ENCODE measurements at regions not wholly inside any gene's neighbourhood (a gene's known extent, or its start where the extent isn't known, plus 50 kb on each side); places are given as distances from the start of the nearest gene placed in this dataset.

DNA sequence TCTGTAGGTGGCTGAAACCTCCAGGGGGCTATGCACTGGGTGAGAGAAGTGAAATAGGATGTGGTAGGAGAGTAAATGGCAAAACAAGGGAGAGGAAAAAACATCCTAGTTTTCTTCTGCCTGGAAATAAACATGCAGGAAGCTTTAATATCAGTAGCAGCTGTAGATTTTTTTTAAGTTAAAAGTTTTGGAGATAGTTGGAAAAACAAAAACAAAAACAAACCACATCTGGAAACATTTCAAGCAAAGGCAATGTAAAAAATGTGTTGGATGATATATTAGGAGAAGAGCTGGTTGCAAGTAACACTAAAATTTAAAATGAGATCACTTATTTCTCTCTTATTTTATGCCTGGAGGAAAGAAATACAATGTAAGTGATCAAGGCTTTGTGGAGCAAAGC lies 388.0 kb downstream of the SPRY1 start:
- no peak overlapping the region for H3K9ac ChIP-seq (ENCODE audit: insufficient read length, low read depth)
- TF ChIP-seq ZNF274 (IDR thresholded peaks at IDR 0.05; ENCODE audit: low read depth, low read length) (no peak), YY1 (IDR thresholded peaks at IDR 0.05; ENCODE audit: insufficient read depth, insufficient read length) (no peak)
- no peaks in the 10 kb centered on the region for H3K36me3 ChIP-seq (ENCODE audit: insufficient read depth, insufficient read length, low read length)
- no peak overlapping the region for H3K4me3 ChIP-seq (ENCODE audit: insufficient read length, low read depth)
- no peak for DNase-seq (ENCODE audit: low read depth, low spot score)
- H3K9me3 ChIP-seq (ENCODE audit: insufficient read depth, low read length): no peaks in the 10 kb centered on the region
- no peaks in the 10 kb centered on the region for H3K4me1 ChIP-seq (ENCODE audit: insufficient read depth, insufficient read length)
- no peaks in the 10 kb centered on the region for H3K27me3 ChIP-seq (ENCODE audit: insufficient read depth, insufficient read length)

GRCh38 chr4:123785538-123785937 lies 388.9 kb downstream of the SPRY1 start:
- peak; percentile 28 for DNase-seq (ENCODE audit: low read depth, low spot score)
- no peaks in the 10 kb centered on the region for H3K9me3 ChIP-seq (ENCODE audit: insufficient read depth, low read length)

GRCh38 chr4:123786163-123786915 lies 389.7 kb downstream of the SPRY1 start:
- H3K9me3 ChIP-seq (ENCODE audit: insufficient read depth, low read length): no peaks in the 10 kb centered on the region
- DNase-seq (ENCODE audit: low read depth, low spot score): no peak
- no peak for TF ChIP-seq YY1 (IDR thresholded peaks at IDR 0.05; ENCODE audit: insufficient read depth, insufficient read length)
- TF ChIP-seq ZNF274 (IDR thresholded peaks at IDR 0.05; ENCODE audit: low read depth, low read length): no peak
- no peak for TF ChIP-seq SUZ12 (IDR thresholded peaks at IDR 0.05; ENCODE audit: extremely low read depth, insufficient read depth, insufficient read length)
- no peaks in the 10 kb centered on the region for H3K27me3 ChIP-seq (ENCODE audit: insufficient read depth, insufficient read length)
- H3K4me1 ChIP-seq (ENCODE audit: insufficient read depth, insufficient read length): no peaks in the 10 kb centered on the region
- H3K9ac ChIP-seq (ENCODE audit: insufficient read length, low read depth): no peak overlapping the region
- no peaks in the 10 kb centered on the region for H3K36me3 ChIP-seq (ENCODE audit: insufficient read depth, insufficient read length, low read length)
- no peak overlapping the region for H3K4me3 ChIP-seq (ENCODE audit: insufficient read length, low read depth)

More at GRCh38 chr4:123785538-123785937, 388.9 kb downstream of the SPRY1 start:
- H3K4me3 ChIP-seq (ENCODE audit: insufficient read length, low read depth): no peak overlapping the region
- no peak overlapping the region for H3K9ac ChIP-seq (ENCODE audit: insufficient read length, low read depth)
- no peak for TF ChIP-seq ZNF274 (IDR thresholded peaks at IDR 0.05; ENCODE audit: low read depth, low read length)
- TF ChIP-seq YY1 (IDR thresholded peaks at IDR 0.05; ENCODE audit: insufficient read depth, insufficient read length): no peak
- TF ChIP-seq SUZ12 (IDR thresholded peaks at IDR 0.05; ENCODE audit: extremely low read depth, insufficient read depth, insufficient read length): no peak
- H3K4me1 ChIP-seq (ENCODE audit: insufficient read depth, insufficient read length): no peaks in the 10 kb centered on the region
- no peaks in the 10 kb centered on the region for H3K27me3 ChIP-seq (ENCODE audit: insufficient read depth, insufficient read length)
- H3K36me3 ChIP-seq (ENCODE audit: insufficient read depth, insufficient read length, low read length): no peaks in the 10 kb centered on the region

DNA sequence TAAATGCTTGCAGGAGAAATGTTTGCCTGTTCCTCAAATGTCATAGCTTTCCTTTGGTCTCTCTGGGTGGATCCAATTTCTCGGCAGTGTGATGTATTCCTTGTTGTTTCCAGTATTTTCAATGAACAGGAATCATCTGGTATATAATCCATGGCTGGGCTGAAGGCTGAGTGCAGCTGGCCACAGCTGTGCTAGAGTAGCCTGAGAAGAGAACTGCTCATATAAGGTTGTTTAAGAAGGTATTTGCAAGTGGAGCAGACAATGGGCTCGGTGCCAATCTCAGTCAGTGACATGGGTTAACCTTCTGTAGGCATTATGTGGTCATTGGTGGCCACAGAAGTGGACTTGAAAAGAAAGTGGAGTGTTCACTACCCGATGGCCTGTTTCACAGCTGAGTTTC lies 390.3 kb downstream of the SPRY1 start:
- no peaks in the 10 kb centered on the region for H3K27me3 ChIP-seq (ENCODE audit: insufficient read depth, insufficient read length)

GRCh38 chr4:123787512-123788080 lies 391.0 kb downstream of the SPRY1 start:
- TF ChIP-seq YY1 (IDR thresholded peaks at IDR 0.05; ENCODE audit: insufficient read depth, insufficient read length) (no peak), ZNF274 (IDR thresholded peaks at IDR 0.05; ENCODE audit: low read depth, low read length) (no peak), SUZ12 (IDR thresholded peaks at IDR 0.05; ENCODE audit: extremely low read depth, insufficient read depth, insufficient read length) (no peak)
- no peak for DNase-seq (ENCODE audit: low read depth, low spot score)
- Histone ChIP-seq H3K27me3 (ENCODE audit: insufficient read depth, insufficient read length) (no peaks in the 10 kb centered on the region), H3K4me3 (ENCODE audit: insufficient read length, low read depth) (no peak overlapping the region), H3K36me3 (ENCODE audit: insufficient read depth, insufficient read length, low read length) (no peaks in the 10 kb centered on the region), H3K4me1 (ENCODE audit: insufficient read depth, insufficient read length) (no peaks in the 10 kb centered on the region), H3K9me3 (ENCODE audit: insufficient read depth, low read length) (no peaks in the 10 kb centered on the region), H3K9ac (ENCODE audit: insufficient read length, low read depth) (no peak overlapping the region)

More for the DNA sequence above, 390.3 kb downstream of the SPRY1 start:
- Histone ChIP-seq H3K4me3 (ENCODE audit: insufficient read length, low read depth) (no peak overlapping the region), H3K9ac (ENCODE audit: insufficient read length, low read depth) (no peak overlapping the region), H3K4me1 (ENCODE audit: insufficient read depth, insufficient read length) (no peaks in the 10 kb centered on the region), H3K9me3 (ENCODE audit: insufficient read depth, low read length) (no peaks in the 10 kb centered on the region), H3K36me3 (ENCODE audit: insufficient read depth, insufficient read length, low read length) (no peaks in the 10 kb centered on the region)
- DNase-seq (ENCODE audit: low read depth, low spot score): no peak
- TF ChIP-seq YY1 (IDR thresholded peaks at IDR 0.05; ENCODE audit: insufficient read depth, insufficient read length) (no peak), ZNF274 (IDR thresholded peaks at IDR 0.05; ENCODE audit: low read depth, low read length) (no peak), SUZ12 (IDR thresholded peaks at IDR 0.05; ENCODE audit: extremely low read depth, insufficient read depth, insufficient read length) (no peak)

DNA sequence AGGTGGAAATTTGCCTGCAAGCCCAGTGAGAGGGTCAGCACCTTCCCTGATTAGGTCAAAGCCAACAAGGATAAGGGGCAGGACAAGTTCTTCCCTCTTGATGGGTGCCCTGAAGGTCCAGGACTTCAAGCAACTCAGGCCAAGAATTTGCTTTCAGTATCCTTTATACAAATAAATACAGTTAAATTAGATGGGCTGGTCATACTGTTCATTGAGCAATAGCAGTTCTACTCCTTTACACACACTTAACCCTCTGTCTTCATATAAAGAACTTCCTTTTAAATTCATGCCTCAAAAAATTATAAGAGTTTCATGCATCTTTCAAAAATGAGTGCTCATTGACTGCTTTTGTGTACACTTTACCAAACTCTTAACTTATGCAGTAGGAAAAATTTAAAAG lies 392.0 kb downstream of the SPRY1 start:
- Histone ChIP-seq H3K4me1 (ENCODE audit: insufficient read depth, insufficient read length) (no peaks in the 10 kb centered on the region), H3K9me3 (ENCODE audit: insufficient read depth, low read length) (no peaks in the 10 kb centered on the region), H3K4me3 (ENCODE audit: insufficient read length, low read depth) (no peak overlapping the region), H3K9ac (ENCODE audit: insufficient read length, low read depth) (no peak overlapping the region), H3K27me3 (ENCODE audit: insufficient read depth, insufficient read length) (no peaks in the 10 kb centered on the region), H3K36me3 (ENCODE audit: insufficient read depth, insufficient read length, low read length) (no peaks in the 10 kb centered on the region)
- DNase-seq (ENCODE audit: low read depth, low spot score): no peak
- TF ChIP-seq YY1 (IDR thresholded peaks at IDR 0.05; ENCODE audit: insufficient read depth, insufficient read length): no peak
- no peak for TF ChIP-seq SUZ12 (IDR thresholded peaks at IDR 0.05; ENCODE audit: extremely low read depth, insufficient read depth, insufficient read length)
- TF ChIP-seq ZNF274 (IDR thresholded peaks at IDR 0.05; ENCODE audit: low read depth, low read length): no peak

DNA sequence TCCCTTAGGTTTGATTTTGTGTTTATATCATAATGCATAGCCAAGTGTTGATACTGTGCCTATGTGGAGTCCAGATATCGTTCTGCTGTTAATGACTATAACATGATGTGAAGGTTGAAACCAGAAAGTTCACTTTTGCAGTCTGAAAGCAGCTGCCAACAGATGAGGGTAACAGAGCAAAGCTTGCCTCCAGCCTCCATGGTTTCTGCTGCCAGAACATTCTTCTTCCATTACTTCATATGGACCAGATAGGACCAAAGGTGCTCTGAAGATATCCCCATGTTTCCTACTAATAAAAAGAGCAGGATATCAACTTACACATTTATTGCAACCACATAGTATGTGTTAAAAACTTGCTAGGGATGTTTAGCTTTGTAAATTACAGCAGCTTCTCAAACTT lies 394.1 kb downstream of the SPRY1 start:
- no peaks in the 10 kb centered on the region for H3K4me1 ChIP-seq (ENCODE audit: insufficient read depth, insufficient read length)
- TF ChIP-seq SUZ12 (IDR thresholded peaks at IDR 0.05; ENCODE audit: extremely low read depth, insufficient read depth, insufficient read length): no peak
- TF ChIP-seq YY1 (IDR thresholded peaks at IDR 0.05; ENCODE audit: insufficient read depth, insufficient read length): no peak
- no peak for TF ChIP-seq ZNF274 (IDR thresholded peaks at IDR 0.05; ENCODE audit: low read depth, low read length)
- H3K4me3 ChIP-seq (ENCODE audit: insufficient read length, low read depth): no peak overlapping the region
- H3K36me3 ChIP-seq (ENCODE audit: insufficient read depth, insufficient read length, low read length): no peaks in the 10 kb centered on the region
- H3K9me3 ChIP-seq (ENCODE audit: insufficient read depth, low read length): no peaks in the 10 kb centered on the region
- DNase-seq (ENCODE audit: low read depth, low spot score): no peak
- no peak overlapping the region for H3K9ac ChIP-seq (ENCODE audit: insufficient read length, low read depth)
- H3K27me3 ChIP-seq (ENCODE audit: insufficient read depth, insufficient read length): no peaks in the 10 kb centered on the region

Measured in NT2/D1 (cell line).